Stimulated activated naive CD4-positive, alpha-beta T cell (primary cell): ENCODE measurements at regions not wholly inside any gene's neighbourhood (a gene's known extent, or its start where the extent isn't known, plus 50 kb on each side); places are given as distances from the start of the nearest gene placed in this dataset.
A peak's percentile ranks its signal among the peaks of the same experiment; 100 is the strongest.
"Not testable (repeated sequence)": the region's sequence is repeated elsewhere in the genome, so short reads cannot be mapped to it uniquely, and the experiment has no call there.

ENCODE experiments used
- DNase-seq, 6 experiments: peaks; one replicate each; lab custom pipeline; 2025; lab: John Stamatoyannopoulos, UW

GRCh38 chr17:77086433-77087010 lies 54.2 kb upstream of the SEC14L1 start:
- DNase-seq = peak in 5 of 6 experiments; percentile 41 to 74 (median 59)

- no peak for DNase-seq
These were observed 52.9 kb upstream of the SEC14L1 start for GRCh38 chr17:77087650-77088454.

GRCh38 chr17:77088455-77089123 lies 52.2 kb upstream of the SEC14L1 start:
- peak; percentile 60 to 83 (median 78) for DNase-seq

DNA sequence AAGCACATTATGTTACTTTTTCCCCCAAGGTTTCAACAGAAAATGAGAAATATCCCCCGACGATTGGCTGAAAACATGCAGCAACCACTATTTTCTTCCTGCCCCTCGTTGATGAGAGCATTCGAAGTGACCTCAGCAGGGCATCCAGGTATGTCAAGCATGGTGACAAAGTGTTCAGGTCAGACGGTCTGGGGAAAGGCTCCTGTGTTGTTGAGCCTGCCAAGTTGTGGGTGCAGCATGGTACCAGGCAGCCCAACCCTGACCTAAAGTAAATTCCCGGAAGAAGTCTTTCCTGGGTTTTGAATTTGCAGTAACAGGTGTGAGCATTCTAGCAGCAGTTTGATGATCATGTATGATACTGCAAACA lies 51.7 kb upstream of the SEC14L1 start:
- DNase-seq = no peak

DNA sequence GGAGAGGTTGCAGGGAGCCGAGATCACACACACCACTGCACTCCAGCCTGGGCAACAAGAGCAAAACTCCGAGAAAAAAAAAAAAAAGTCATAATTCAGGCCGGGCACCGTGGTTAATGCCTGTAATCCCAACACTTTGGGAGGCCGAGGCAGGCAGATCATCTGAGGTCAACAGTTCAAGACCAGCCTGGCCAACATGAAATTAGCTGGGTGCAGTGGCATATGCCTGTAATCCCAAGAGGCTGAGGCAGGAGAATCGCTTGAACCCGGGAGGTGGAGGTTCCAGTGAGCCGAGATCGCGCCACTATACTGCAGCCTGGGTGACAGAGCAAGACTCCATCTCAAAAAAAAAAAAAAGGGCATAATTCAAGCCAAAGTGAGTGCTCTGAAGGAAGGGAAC lies 50.8 kb upstream of the SEC14L1 start:
- DNase-seq = not testable (repeated sequence)

DNA sequence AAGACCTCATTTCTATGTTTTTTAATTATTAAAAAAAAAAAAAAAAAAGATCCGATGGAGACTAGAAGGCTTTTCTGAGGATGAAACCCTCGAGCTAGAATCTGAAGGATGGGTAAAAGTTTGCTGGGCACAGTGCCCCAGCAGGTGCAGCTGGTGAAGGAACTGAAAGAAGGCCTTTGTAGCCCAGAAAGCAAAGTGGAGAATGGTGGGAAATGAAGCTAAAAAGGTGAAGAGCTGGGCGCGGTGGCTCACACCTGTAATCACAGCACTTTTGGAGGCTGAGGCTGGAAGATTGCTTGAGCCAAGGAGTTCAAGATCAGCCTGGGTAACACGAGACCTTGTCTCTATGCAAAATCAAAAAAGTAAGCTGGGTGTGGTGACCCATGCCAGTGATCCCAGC lies 50.3 kb upstream of the SEC14L1 start:
- no peak for DNase-seq
